Transverse colon (tissue), 4 donors: ENCODE measurements at regions not wholly inside any gene's neighbourhood (a gene's known extent, or its start where the extent isn't known, plus 50 kb on each side); places are given as distances from the start of the nearest gene placed in this dataset.
"Not testable (repeated sequence)": the region's sequence is repeated elsewhere in the genome, so short reads cannot be mapped to it uniquely, and the experiment has no call there.

ENCODE experiments used
- DNase-seq: peaks from one replicate; pipeline ENCODE4 v3.0.0-alpha.2; 2019
- H3K27ac ChIP-seq, 4 donors: fragments of 200-600 bp; sonication (generic); 2 replicates each; pipeline ENCODE4 v1.5.1; 2016 to 2018; ENCODE audit warnings: inconsistent platforms in 4 of 4
- H3K27me3 ChIP-seq: fragments of 200-600 bp; sonication (generic); 2 replicates; pipeline ENCODE4 v1.5.1; 2017; ENCODE audit warnings: inconsistent platforms
- H3K36me3 ChIP-seq, 4 donors: fragments of 200-600 bp; sonication (generic); 2 replicates each; pipeline ENCODE4 v1.5.1; 2017 to 2019; ENCODE audit warnings: inconsistent platforms in 4 of 4
- H3K4me1 ChIP-seq, 4 donors: fragments of 200-600 bp; sonication (generic); 2 replicates each; pipeline ENCODE4 v1.5.1; 2017 to 2020; ENCODE audit warnings: inconsistent platforms in 4 of 4
- H3K4me3 ChIP-seq, 4 donors: fragments of 200-600 bp; sonication (generic); 1 replicate in 1 of 4; 2 replicates in 3 of 4; pipeline versions ENCODE4 v1.5.1 to v1.6.1; 2017 to 2019; ENCODE audit warnings: inconsistent platforms in 4 of 4
- H3K9me3 ChIP-seq, 2 donors: fragments of 200-600 bp; sonication (generic); 2 replicates each; pipeline ENCODE4 v1.5.1; 2017 to 2019; ENCODE audit warnings: inconsistent platforms in 2 of 2
- CTCF ChIP-seq, 5 experiments: fragments of 200-600 bp in 3 of 5; fragments of 450-650 bp in 2 of 5; sonication (generic) in 3 of 5; IDR thresholded peaks; 1 replicate in 2 of 5; 2 replicates in 3 of 5; pipeline ENCODE4 v1.5.1; 2016 to 2017; ENCODE audit warnings: antibody characterized with exemption in 5 of 5, inconsistent platforms in 3 of 5, mild to moderate bottlenecking in 2 of 5, moderate library complexity in 1 of 5
- EP300 ChIP-seq: sonication (generic); formaldehyde crosslinking; IDR thresholded peaks from one replicate; pipeline ENCODE4 v1.6.1; 2017; ENCODE audit warnings: antibody characterized with exemption, low read depth
- POLR2A ChIP-seq: fragments of 450-650 bp; IDR thresholded peaks from one replicate; pipeline ENCODE4 v1.6.1; 2016; ENCODE audit warnings: antibody characterized with exemption, mild to moderate bottlenecking, moderate library complexity
- POLR2AphosphoS5 ChIP-seq, 3 donors: sonication (generic); formaldehyde crosslinking; IDR thresholded peaks; one replicate each; pipeline ENCODE4 v1.6.1; 2016; ENCODE audit warnings: antibody characterized with exemption in 3 of 3
- WGBS, 2 donors: methylation state at CpG; one replicate each; pipeline ENCODE4 v1.1.5; 2018; ENCODE audit warnings: low coverage in 1 of 2; 5-methylcytosine and 5-hydroxymethylcytosine counted together
- in situ Hi-C, 4 donors: fragments of 200-750 bp; cut with MboI; loops; one replicate each; pipeline versions ENCODE4 v1.15.0 to v1.15.1; 2017; ENCODE audit warnings: low sequenced_read_pairs in 3 of 4, low pct_ligation_motif_present in 1 of 4, low pct_unique_long_range_greater_than_20kb in 1 of 4
- intact Hi-C: fragments of 100-400 bp; cut with DNase I; formaldehyde crosslinking; loops from one replicate; pipeline ENCODE4 v1.15.1; 2023; ENCODE audit warnings: low total_unique reads

DNA sequence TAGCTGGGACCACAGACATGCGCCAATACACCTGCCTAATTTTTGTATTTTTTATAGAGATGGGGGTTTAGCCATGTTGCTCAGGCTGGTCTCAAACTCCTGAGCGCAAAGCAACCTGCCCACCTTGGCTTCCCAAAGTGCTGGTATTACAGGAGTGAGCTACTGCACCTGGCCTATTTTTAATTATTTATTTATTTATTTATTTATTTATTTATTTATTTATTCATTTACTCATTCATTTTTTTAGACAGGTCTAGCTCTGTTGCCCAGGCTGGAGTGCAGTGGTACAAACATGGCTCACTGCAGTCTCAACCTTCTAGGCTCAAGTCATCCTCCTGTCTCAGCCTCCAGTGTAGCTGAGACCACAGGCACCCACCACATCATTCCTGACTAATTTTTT, 434.3 kb downstream of the DOK5 start:
- H3K4me1 ChIP-seq: no peaks in the 10 kb centered on the region
- no peaks in the 10 kb centered on the region for H3K36me3 ChIP-seq
- no peak for TF ChIP-seq POLR2AphosphoS5 (IDR thresholded peaks at IDR 0.05)
- TF ChIP-seq CTCF (IDR thresholded peaks at IDR 0.05): no peak
- H3K27me3 ChIP-seq: no peaks in the 10 kb centered on the region
- no peak overlapping the region for H3K27ac ChIP-seq
- H3K4me3 ChIP-seq: no peak overlapping the region
- peaks cover 0 to 7% of the 10 kb centered on the region in 2 donors for H3K9me3 ChIP-seq
- in situ Hi-C loops: no loop called here
- 87 to 100% methylated on average over 2 of the region's 2 CpGs for WGBS, 2 donors
- no peak for DNase-seq
- intact Hi-C loops: no loop called here

DNA sequence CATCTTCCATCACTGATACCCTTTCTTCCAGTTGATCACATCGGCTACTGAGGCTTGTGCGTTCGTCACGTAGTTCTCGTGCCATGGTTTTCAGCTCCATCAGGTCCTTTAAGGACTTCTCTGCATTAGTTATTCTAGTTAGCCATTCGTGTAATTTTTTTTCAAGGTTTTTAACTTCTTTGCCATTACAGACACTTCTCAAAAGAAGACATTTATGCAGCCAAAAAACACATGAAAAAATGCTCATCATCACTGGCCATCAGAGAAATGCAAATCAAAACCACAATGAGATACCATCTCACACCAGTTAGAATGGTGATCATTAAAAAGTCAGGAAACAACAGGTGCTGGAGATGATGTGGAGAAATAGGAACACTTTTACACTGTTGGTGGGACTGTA, 430.7 kb downstream of the DOK5 start:
- WGBS, 2 donors: 63 to 92% methylated on average over 1 to 6 of the region's 6 CpGs
- intact Hi-C loops: not testable (repeated sequence)

GRCh38 chr20:54897787-54898186, 422.4 kb downstream of the DOK5 start:
- 78% methylated on average over 6 of the region's 6 CpGs; no CpG with 5 or more reads in 1 of the 2 donors for WGBS, 2 donors
- Histone ChIP-seq H3K9me3 (peaks cover 0 to 5% of the 10 kb centered on the region in 2 donors), H3K4me3 (no peak overlapping the region), H3K36me3 (no peaks in the 10 kb centered on the region), H3K27me3 (no peaks in the 10 kb centered on the region), H3K27ac (no peak overlapping the region), H3K4me1 (no peaks in the 10 kb centered on the region)
- in situ Hi-C loops (no loop called here), intact Hi-C loops (no loop called here)
- no peak for DNase-seq
- TF ChIP-seq CTCF (IDR thresholded peaks at IDR 0.05) (no peak), POLR2A (no peak), POLR2AphosphoS5 (IDR thresholded peaks at IDR 0.05) (no peak)

More for the DNA sequence above, 430.7 kb downstream of the DOK5 start:
- in situ Hi-C loops, H3K4me3 ChIP-seq, H3K36me3 ChIP-seq, DNase-seq, H3K4me1 ChIP-seq, H3K27ac ChIP-seq, H3K27me3 ChIP-seq: not testable (repeated sequence)
- peaks cover 0 to 13% of the 10 kb centered on the region in 2 donors for H3K9me3 ChIP-seq

DNA sequence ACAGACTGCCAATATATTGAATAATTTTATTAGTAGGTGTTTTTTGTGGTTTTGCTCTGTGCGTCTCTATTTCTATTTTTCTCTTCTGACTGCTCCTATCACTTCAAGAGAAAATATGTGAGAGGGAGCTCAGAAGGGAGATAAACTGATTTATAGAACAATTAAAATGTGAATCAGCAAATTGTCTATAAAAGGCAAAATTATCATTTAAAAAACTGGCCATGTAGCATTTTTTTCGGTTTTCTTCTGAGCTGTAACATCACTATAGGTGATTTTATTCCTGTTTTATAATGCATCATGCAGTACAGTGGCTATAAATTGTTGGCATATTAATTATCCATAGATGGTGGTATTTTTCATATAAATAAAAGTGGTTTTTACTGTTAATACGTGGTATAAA, 416.5 kb downstream of the DOK5 start:
- Histone ChIP-seq H3K4me3 (no peak overlapping the region), H3K27ac (no peak overlapping the region), H3K9me3 (no peaks in the 10 kb centered on the region), H3K36me3 (no peaks in the 10 kb centered on the region), H3K4me1 (no peaks in the 10 kb centered on the region), H3K27me3 (no peaks in the 10 kb centered on the region)
- WGBS, 2 donors: 58 to 70% methylated on average over 3 of the region's 3 CpGs
- TF ChIP-seq EP300 (no peak), POLR2A (no peak), POLR2AphosphoS5 (IDR thresholded peaks at IDR 0.05) (no peak), CTCF (IDR thresholded peaks at IDR 0.05) (no peak)
- in situ Hi-C loops: no loop called here
- no peak for DNase-seq
- intact Hi-C loops: no loop called here

DNA sequence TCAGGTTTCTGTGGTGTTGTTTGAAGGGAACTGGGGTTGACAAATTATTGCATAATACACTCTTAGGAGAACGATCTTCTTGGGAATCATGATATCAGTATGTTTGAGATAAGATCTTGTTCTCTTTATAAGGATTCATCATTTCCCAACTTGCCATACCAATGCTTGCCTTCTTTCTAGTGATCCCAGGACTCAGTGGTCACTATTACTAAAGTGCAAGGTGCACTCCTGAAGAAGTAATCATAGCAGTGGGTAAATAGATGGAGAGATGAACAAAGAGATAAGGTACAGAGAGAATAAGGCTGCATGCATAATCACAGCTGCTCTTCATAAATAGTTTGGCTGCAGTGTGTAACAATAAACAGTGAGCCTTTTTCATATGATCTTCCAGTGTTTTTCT, 404.0 kb downstream of the DOK5 start:
- 86 to 89% methylated on average over 1 of the region's 1 CpG for WGBS, 2 donors
- Histone ChIP-seq H3K27ac (no peak overlapping the region), H3K4me3 (no peak overlapping the region), H3K4me1 (no peaks in the 10 kb centered on the region), H3K27me3 (no peaks in the 10 kb centered on the region), H3K9me3 (no peaks in the 10 kb centered on the region), H3K36me3 (no peaks in the 10 kb centered on the region)
- TF ChIP-seq EP300 (no peak), POLR2A (no peak), POLR2AphosphoS5 (IDR thresholded peaks at IDR 0.05) (no peak), CTCF (IDR thresholded peaks at IDR 0.05) (no peak)
- in situ Hi-C loops (no loop called here), intact Hi-C loops (no loop called here)
- no peak for DNase-seq
